GM19397 (cell line): ENCODE measurements at regions not wholly inside any gene's neighbourhood (a gene's known extent, or its start where the extent isn't known, plus 50 kb on each side); places are given as distances from the start of the nearest gene placed in this dataset.

Source experiments
- ATAC-seq: cut with Tn5 transposase; IDR thresholded peaks from one replicate; pipeline ENCODE4 v1.9.1; 2021; ENCODE audit warnings: mild to moderate bottlenecking, moderate library complexity; ENCODE audit not compliant: unreplicated experiment

DNA sequence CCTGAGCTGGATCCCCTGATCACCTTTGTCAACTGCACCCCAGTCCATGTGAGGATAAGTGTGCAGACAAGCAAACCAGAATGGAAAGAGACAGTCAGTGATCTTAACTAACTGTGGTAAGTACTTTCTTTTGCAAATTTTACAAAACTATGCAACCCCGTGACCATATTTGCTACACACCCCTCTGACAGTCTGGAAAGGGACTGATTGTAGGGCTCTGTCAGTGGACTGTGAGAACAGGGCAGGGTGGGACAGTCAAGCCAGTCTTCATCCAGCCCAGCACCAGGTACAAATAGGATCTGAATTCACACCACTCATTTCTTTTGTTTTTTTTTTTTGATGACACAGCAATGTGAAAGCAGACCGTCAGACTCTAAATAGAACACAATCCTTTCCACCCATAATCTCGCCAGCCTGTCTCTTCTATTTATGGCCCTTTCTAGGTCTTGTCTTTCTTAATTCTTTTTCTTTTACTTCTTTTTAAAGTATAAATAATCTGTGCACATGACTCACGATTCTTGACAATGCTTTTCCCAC is 165.6 kb downstream of the ARL6IP6 start:
- ATAC-seq = no peak

DNA sequence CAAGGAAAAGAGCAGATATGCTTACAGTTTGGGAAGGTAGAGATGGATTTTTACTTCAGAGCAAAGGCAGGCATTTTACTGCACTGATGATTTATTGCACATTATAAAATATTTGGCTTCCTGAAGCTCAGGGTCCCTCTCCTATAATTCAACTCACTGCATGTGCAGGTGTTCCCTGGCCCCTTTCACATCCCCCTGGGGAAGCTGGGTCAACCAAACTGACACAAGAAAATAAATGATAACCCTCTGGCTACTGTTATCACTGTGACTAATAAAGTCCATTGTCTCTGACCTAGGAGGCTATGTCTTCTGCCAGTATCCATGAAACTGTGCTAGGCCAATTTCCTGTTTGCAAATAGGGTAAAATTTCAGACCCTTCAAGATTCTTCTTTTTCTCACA is 163.1 kb downstream of the ARL6IP6 start:
- no peak for ATAC-seq

DNA sequence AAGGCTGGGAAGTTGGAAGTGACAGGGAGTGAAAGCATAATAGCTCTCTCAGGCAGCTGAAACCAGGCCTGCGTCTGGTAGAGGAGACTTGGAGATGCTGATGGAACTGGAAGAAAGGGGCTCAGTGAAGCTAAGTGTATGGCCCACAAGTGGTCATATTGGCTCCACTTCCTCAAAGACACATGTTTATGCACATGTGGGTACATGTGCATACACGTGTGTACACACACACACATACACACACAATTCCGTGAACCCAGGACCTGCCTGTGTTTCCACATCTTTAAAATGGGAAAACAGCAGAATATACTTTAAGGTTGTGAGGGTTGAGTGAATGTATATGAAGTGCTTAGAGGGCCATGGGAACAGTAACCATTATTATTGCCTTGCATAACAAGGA is 160.9 kb downstream of the ARL6IP6 start:
- no peak for ATAC-seq

DNA sequence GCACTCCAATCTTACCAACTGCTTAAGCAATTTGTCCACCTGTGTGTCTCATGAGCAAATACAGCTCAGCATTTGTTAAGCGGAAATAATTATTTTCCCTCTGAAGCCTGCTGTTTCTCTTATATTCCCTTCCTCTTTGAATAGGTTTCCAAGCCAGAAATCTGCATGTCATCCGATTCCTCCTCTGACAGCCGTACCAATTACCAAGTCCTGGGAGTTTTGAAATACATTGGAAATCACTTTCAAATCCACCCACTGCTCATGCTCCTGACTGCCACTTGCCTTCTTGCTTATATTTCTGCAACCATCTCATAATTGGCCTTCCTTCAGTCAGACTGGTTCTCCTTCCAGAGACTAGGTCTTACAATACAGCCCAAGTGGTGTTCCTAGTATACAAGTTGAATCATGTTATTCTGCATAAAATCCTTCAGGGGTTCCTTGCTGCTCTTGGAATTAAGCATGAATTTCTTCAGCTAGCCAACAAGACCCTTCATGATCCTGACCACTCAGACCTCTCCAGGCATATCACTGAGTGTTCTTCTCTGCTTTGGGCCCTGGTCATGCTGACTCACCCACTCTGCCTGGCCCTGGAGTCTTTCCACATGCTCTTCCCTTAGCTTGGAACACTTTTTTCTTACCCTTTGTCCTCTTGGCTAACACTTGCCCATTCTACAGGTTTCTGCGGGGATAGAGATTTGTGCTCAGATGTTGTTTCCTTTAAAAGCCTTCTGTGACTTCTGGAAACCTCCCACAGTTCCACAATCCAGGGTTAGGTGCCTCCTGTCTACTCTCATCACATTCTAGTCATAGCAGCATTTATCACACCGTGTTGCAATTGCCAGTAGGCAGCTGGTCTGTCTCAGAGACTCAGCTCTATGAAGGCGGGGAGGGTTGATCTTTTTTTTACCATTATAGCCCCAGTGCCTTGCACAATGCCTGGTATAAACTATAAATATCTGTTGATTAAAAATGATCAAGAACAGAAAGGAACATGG is 157.6 kb downstream of the ARL6IP6 start:
- no peak for ATAC-seq

DNA sequence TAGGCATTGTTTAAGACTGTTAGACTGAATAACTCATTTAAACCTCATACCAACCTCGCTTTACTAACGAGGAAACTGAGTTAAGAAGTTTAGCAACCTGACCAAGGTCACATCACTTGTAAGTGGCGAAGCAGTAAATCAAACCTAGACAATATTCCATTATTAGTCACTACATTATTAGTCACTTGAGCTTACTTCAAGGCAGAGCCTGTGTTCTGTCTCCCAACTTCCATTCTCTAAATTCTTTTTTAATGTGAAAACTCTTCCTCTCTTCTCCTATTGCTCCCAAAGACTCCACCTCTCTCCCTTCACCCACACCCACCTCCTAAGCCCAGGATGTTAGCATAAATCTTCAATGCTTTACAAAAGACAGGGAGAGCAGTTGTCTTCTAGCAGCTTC is 156.5 kb downstream of the ARL6IP6 start:
- ATAC-seq = no peak

DNA sequence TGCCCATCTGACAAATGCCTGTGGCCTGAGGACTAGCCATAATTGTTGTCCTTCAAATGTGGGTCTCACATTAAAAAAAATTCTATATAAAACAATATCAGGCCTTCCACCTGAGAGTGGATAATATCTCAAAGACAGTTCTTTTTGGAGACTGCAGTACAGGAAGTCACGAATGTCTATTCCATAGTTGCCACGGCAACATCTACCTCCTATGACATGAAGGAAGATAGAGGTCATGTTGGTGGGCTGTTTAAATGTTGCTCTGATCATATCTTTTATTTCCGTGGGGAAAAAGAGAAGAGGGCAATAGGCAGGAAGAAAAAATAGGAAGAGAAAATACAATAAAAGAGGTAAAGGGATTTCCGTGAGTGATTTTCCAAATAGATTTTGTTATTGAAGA is 151.8 kb downstream of the ARL6IP6 start:
- ATAC-seq = no peak

DNA sequence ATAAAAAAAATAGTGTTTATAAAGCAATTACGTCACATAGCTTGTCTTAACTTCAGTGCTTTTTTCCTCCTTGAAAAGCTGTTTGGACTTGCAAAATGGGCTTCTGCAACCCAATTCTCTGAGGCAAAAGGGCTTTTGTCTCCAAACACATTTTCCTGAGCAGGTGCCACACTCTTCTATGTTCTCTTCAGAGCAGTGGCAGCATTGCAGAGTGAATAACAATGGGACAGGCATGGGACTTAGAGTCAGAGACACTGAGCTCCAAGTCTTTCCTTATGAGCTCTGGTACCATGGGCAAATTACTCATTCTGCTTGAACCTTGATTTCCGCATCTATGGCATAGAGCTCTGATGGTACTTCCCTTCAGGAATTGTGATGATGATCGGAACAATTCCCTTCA is 149.0 kb downstream of the ARL6IP6 start:
- no peak for ATAC-seq

DNA sequence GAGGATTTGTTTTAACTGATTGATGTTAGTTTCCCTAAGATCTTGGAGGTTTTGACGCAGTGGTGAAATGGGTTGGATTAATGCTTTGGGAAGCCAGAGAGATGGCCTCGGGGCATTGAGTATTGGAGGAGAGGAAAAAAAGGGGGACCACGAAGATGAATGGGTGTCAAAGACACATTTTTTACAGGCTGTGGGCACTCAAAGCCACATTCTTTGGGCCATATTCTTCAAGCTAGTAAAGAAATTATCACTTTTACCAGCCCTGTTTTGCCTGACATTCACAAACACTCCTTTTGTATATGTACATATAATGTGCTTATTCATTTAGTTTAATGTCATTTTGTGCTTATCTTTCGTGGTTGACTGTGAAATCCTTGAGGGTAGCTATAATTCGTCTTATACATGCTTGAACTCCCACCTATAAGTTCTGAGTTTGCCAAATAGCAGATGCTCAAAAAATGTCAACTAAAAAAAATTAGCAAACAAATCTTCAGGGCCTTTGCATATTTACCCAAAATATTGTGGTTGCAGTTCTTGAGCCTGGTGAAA is 146.3 kb downstream of the ARL6IP6 start:
- ATAC-seq = no peak

DNA sequence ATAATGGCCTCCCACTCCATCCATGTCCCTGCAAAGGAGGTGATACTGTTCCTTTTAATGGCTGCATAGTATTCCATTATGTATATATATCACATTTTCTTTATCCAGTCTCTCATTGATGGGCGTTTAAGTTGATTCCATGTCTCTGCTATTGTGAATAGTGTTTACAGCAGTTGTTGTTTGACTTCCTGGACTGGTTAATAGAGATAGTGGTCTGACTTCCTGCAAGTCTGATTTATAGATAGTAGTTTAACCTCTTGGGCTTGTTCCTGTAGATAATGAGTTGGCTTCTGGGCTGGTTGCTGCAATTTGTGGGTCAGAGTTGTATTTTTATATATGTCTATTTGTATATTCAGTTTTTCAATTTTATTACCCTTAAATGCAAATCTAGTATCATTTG is 145.4 kb downstream of the ARL6IP6 start:
- no peak for ATAC-seq

DNA sequence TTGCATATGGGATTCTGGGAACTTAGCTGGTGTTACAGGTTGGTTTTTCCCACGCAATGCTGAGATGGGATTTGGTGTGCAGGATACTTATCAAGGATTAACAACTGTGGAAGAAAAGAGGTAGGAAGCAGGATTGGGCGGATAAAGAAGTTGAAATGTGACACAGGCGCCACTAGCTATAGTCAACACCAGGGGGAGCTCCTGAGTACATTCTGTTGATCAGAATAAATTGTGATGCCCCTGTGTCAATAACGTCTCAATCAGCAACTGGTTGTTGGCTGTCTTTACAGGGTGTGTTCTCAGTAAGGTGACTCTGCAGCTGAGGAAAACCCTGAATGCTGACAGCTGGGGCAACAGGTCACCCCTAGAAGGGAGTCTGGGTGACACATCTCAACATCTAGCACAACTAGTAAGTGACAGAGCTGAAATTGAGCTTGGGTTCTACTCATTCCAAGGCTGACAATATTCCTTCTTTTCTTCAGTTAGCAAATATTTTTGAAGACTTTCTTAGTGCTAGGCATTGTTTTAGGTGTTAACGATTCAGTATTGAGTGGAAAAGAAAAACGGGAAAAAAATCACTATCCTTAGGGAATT is 143.0 kb downstream of the ARL6IP6 start:
- no peak for ATAC-seq

DNA sequence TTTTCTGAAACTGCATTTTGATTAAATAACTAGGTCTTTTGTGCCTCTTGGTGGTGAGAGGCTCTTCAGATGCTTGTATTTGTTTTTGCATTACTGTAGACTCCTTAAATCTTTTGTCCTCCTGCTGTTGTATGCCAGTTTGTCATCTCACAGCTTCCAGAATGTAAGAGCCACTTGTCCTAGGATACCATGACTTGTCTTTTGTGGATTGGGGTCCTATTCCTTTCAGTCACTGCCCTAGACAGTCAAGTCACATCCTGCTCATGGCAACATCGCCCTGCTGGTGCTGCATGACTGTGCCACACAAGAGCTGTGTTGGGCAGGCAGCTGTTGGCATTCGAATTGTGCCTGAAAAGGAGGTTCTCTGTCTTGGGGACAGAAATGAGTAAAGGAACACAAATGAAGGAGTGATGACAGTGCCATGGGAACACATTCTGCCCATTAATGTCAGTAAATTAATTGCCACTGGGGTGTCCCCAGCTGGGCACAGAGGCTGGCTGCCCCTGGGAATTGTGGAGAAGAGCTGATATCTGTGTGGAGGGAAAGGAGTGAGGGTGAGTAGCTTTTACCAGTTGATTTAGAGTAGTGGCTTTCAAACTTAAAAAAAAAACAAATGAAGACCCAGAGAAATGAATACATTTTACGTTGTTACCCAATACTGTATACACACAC is 140.3 kb downstream of the ARL6IP6 start:
- ATAC-seq = no peak

DNA sequence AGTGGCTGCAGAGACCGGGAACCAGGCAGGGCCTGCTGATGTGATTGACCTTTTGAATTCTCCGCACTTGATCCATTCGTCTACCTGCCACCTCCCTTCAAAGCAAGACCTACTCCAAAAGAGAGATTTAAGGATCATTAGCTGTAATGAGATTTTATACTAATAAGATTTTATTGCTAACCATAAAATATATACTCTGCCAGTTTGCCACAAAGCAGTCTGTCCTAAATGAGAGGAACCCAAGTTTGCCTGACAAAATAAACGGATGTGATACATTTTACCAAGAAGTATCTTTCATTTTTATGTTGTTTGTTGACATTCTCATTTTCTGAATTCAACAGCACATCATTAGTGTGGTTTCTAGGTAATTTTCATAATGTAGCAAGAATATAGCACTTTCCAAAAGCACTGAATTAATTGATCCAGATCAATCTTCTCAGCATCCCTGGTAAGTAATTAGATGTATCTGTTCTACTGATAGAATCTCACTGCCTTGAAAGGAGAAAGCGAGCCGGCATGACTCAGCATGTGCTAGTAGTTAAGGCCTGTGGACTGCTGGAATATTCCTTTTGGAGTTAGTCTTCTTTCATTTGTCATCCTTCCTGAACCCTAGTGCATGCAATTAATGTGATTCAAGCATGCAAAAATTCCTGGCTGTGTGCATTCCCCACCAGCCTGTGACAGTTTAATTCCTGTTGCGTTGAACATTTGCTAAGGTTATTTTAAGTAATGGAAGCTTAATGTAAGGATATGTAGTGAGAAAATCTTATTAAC is 128.5 kb downstream of the ARL6IP6 start:
- ATAC-seq = no peak

DNA sequence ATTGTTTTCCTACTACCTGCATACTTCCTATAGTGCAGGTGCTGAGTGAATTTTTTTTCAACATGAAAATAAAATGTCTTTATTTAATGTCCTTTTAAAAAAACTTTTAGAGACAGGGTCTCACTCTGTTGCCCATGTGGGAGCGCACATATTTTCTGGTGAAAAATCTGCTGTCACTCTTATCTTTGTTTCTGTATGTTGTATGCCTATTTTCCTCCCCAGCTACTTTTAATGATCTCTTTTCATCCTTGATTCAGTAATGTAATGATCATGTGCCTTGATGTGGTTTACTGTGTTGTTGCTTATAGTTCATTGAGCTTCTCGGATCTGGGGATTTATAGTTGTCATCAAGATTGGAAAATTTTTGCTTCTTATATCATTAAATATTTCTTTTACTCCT is 117.3 kb downstream of the ARL6IP6 start:
- ATAC-seq = no peak

DNA sequence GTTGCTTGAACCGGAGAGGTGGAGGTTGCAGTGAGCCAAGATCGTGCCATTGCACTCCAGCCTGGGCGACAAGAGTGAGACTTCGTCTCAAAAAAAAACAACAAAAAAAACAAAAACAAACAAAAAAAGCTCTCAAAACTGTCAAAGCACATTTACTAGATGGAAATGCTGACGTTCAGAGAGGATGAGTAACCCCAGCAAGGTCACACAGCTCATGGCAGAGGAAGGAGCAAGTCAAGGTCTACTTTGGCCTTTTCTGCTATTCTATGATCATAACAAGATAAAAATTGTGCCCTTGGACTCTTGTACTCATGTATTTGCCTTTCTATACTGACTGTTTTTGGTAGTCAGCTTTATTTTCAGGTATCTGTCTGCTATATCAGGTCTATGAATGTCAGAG is 109.5 kb downstream of the ARL6IP6 start:
- ATAC-seq = no peak

DNA sequence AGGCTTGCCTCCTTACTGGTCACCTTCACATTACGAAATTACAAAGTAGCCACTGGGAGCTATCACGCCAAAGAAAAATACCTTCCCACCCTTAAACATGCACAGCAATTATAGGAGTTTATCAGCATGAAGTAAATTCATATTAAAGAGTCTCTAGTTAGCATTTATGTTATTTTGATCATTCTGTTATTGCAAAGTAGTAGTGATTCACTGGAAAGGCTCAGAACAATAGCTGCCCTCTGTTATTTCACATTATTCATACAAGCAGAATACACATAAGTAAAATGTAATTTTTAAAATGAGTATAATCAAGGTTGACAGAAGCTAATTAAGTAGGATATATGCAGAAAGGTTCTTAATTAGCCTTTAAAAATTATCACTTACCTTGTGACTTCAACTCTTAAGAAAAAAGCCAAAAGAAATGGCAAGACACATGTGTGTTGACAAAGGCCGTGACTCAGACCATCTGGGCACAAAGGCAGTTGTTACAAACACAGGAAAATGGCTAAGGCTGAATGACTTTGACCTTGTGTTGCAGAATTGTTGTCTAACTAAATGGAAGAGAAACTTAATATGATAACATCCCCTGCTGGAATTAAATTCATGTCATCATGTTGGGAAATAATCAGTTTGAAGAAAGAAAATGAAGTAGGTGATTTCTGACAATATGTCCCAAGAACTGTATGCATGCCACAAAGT is 108.3 kb downstream of the ARL6IP6 start:
- no peak for ATAC-seq

DNA sequence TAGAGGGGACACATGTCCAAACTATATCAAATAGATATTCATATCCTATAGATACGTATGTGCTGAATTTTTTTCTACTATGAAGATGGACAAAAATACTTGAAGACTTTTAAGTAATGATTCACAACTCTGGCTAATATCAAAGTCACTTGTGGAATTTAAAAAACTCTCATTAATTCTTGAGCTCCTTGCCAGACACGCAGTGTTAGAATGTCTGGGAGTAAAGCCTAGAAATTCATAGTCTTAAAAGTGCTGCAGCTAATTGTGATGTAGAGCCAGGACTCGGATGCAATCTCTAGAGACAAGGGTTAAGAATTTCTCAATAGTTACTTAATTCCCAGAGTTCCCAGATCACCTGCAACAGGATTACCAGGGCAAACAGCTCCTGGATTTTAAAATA is 107.4 kb downstream of the ARL6IP6 start:
- ATAC-seq = no peak

DNA sequence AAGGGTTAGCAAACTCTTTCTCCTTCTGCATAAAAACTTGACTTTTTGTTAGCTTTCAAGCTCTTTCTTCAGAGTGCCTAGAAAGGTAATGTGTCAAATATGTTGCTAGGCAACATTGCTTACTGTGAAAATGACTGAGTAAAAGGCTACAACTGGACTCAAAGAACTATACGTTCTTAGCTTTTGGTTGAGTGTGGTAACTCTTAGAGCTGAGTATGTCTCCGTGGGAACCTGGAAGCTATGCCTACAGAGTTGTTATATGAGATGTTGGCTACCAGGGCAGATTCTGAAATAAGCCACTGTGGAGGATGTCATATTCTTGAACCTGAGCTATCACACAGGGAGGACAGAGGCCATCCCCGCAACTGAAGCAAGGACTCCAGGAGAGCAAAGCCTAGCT is 105.5 kb downstream of the ARL6IP6 start:
- no peak for ATAC-seq

DNA sequence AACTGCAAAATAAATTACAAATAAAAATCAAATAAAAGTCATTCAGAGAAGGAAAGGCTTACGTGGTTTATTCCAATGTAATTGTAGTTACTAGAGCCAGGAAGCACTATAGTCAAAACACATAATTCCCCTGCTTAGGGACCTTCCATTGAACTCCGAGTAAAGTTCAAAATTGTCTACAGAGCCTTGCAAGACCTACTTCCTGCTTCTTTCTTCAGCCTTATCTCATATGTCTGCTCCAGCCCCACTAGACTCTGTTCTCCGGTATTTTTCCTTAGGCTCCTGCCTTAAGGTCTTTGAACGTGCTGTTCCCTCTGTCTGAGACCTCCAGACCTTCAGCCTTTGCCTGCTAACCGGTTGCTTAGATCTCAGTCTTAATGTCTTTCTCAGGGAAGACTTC is 104.3 kb downstream of the ARL6IP6 start:
- ATAC-seq = no peak

DNA sequence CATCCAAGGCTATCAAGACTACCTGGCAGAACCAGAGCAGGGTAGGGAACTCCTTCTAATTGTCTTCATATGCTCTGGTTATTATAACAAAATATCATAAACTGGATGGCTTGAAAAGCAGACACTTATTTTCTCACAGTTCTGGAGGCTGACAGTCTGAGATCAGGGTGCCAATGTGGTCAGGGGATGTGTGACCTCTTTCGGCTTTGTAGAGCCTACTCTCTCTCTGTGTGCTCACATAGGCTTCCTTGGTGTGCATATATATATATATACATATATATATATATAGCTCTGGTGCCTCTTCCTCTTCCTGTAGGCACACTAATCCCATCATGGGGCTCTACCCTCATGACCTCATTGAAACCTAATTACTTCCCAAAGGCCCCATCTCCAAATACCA is 101.6 kb downstream of the ARL6IP6 start:
- ATAC-seq = no peak
